ENCODE measurements at regions not wholly inside any gene's neighbourhood (a gene's known extent, or its start where the extent isn't known, plus 50 kb on each side); places are given as distances from the start of the nearest gene placed in this dataset.
"Not testable (repeated sequence)": the region's sequence is repeated elsewhere in the genome, so short reads cannot be mapped to it uniquely, and the experiment has no call there.

- no peak for DNase-seq
Measured at GRCh38 chr1:64363111-64363510, 106.8 kb upstream of the CACHD1 start.

- no peak for DNase-seq
Measured at GRCh38 chr1:64363616-64364015, 106.3 kb upstream of the CACHD1 start.

- no peak for DNase-seq
Measured at GRCh38 chr1:64366821-64367220, 103.1 kb upstream of the CACHD1 start.

GRCh38 chr1:64368344-64368743 lies 101.6 kb upstream of the CACHD1 start:
- no peak for DNase-seq

- no peak for DNase-seq
Measured at GRCh38 chr1:64378826-64379225, 91.1 kb upstream of the CACHD1 start.

- DNase-seq: no peak
Measured at GRCh38 chr1:64387389-64388285, 82.3 kb upstream of the CACHD1 start.

- no peak for DNase-seq
Measured at GRCh38 chr1:64388336-64388735, 81.6 kb upstream of the CACHD1 start.

GRCh38 chr1:64392109-64392508 lies 77.8 kb upstream of the CACHD1 start:
- DNase-seq: no peak

GRCh38 chr1:64393790-64394189 lies 76.1 kb upstream of the CACHD1 start:
- DNase-seq: no peak

GRCh38 chr1:64396817-64397216 lies 73.1 kb upstream of the CACHD1 start:
- no peak for DNase-seq

- no peak for DNase-seq
Measured at GRCh38 chr1:64397541-64397940, 72.4 kb upstream of the CACHD1 start.

- DNase-seq: no peak
Measured at GRCh38 chr1:64398936-64399335, 71.0 kb upstream of the CACHD1 start.

GRCh38 chr1:64401285-64401684 lies 68.6 kb upstream of the CACHD1 start:
- no peak for DNase-seq

GRCh38 chr1:64403331-64403730 lies 66.6 kb upstream of the CACHD1 start:
- no peak for DNase-seq

- no peak for DNase-seq
Measured at GRCh38 chr1:64404202-64404601, 65.7 kb upstream of the CACHD1 start.

- no peak for DNase-seq
Measured at GRCh38 chr1:64405833-64406232, 64.1 kb upstream of the CACHD1 start.

GRCh38 chr1:64410217-64410616 lies 59.7 kb upstream of the CACHD1 start:
- DNase-seq: no peak

GRCh38 chr1:64414855-64415546 lies 54.9 kb upstream of the CACHD1 start:
- DNase-seq: not testable (repeated sequence)

GRCh38 chr1:64417803-64418202 lies 52.1 kb upstream of the CACHD1 start:
- no peak for DNase-seq
